Stimulated activated effector memory CD8-positive, alpha-beta T cell treated with anti-CD3 and anti-CD28 coated beads, Interleukin-12 subunit alpha, Interleukin-12 subunit beta, amount 100 ng/mL, for 72 hours (primary cell): ENCODE measurements at regions not wholly inside any gene's neighbourhood (a gene's known extent, or its start where the extent isn't known, plus 50 kb on each side); places are given as distances from the start of the nearest gene placed in this dataset.

Experiments
- ATAC-seq: fragments of 150-1000 bp; cut with Tn5 transposase; 2 replicates; pipeline ENCODE4 v1.10.0; 2021
- DNase-seq, 2 donors: peaks; one replicate each; pipeline ENCODE4 v3.0.0; 2021 to 2022; ENCODE audit warnings: low spot score in 2 of 2
- H3K27ac Mint-ChIP-seq: one replicate; pipeline ENCODE4 v1.8.0; 2022; ENCODE audit warnings: mild to moderate bottlenecking, mixed read lengths
- H3K36me3 Mint-ChIP-seq: one replicate; pipeline ENCODE4 v1.8.0; 2022; ENCODE audit warnings: mild to moderate bottlenecking, mixed read lengths
- H3K4me1 Mint-ChIP-seq: one replicate; pipeline ENCODE4 v1.8.0; 2022; ENCODE audit warnings: mixed read lengths
- H3K4me3 Mint-ChIP-seq: one replicate; pipeline ENCODE4 v1.8.0; 2022; ENCODE audit warnings: mild to moderate bottlenecking, mixed read lengths
- H3K9me3 Mint-ChIP-seq: one replicate; pipeline ENCODE4 v1.8.0; 2022; ENCODE audit warnings: mixed read lengths

DNA sequence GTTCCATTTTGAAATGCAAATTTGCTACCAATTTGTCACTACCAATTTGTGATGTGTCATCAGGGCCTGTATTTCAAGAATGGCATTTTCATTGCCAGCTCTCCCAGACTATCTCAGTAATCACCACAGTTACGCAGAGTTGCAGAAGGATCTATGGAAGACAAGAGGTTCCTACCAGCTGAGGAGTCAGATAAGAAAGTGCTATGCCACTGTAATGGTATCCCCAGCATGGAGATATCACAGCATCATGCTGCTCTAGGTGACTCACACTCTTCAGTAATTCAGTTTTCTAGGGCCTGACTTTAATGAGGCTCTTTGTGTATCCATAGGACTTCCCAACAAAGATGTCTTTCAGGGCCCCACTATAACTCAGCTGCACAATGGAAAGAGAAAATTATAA lies 490.3 kb downstream of the ARHGEF28 start:
- Mint-ChIP-seq H3K4me1 (no peaks in the 10 kb centered on the region), H3K36me3 (no peaks in the 10 kb centered on the region), H3K27ac (no peak overlapping the region), H3K4me3 (no peak overlapping the region), H3K9me3 (no peaks in the 10 kb centered on the region)
- ATAC-seq (no peak), DNase-seq (no peak)

DNA sequence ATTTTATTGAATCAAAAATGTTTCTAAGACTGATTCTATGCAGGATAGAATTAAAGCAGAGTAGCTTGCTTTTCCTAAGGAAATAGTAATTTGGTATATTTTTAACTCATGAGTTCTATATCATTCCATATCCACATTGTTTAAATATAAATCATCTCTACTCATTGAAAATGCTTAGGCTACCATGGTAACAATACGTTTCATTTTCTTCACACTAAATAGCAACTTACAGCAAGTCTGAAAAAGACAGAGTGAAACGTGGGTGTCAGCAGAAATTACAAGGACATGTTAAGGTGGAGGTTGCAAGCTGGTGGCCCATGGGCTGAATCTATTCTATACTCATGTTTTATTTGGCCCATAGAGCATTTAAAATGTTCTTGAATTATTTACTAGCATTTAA lies 487.9 kb downstream of the ARHGEF28 start:
- H3K4me1 Mint-ChIP-seq = no peaks in the 10 kb centered on the region

DNA sequence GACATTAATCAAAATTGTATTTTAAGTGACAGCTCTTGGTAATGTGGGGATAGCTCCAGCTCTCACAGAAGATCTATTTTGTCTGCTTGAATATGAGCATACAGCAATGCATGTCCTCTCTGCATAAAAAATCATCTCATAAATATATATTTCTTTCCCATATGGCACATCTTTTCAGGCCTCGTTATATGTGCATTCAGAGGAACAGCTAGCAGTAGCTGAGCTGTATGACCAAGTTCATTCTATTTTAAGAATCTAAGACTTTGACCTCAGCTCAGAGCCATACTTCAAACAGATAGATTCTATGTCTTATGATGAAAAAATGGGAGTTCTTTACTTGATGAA lies 487.2 kb downstream of the ARHGEF28 start:
- no peak overlapping the region for H3K27ac Mint-ChIP-seq
- H3K9me3 Mint-ChIP-seq = no peaks in the 10 kb centered on the region
- no peaks in the 10 kb centered on the region for H3K4me1 Mint-ChIP-seq
- no peak for DNase-seq
- H3K36me3 Mint-ChIP-seq = no peaks in the 10 kb centered on the region
- H3K4me3 Mint-ChIP-seq = no peak overlapping the region
- no peak for ATAC-seq

More for the DNA sequence above, 487.9 kb downstream of the ARHGEF28 start:
- Mint-ChIP-seq H3K4me3 (no peak overlapping the region), H3K36me3 (no peaks in the 10 kb centered on the region), H3K9me3 (no peaks in the 10 kb centered on the region), H3K27ac (no peak overlapping the region)
- no peak for DNase-seq
- ATAC-seq = no peak

DNA sequence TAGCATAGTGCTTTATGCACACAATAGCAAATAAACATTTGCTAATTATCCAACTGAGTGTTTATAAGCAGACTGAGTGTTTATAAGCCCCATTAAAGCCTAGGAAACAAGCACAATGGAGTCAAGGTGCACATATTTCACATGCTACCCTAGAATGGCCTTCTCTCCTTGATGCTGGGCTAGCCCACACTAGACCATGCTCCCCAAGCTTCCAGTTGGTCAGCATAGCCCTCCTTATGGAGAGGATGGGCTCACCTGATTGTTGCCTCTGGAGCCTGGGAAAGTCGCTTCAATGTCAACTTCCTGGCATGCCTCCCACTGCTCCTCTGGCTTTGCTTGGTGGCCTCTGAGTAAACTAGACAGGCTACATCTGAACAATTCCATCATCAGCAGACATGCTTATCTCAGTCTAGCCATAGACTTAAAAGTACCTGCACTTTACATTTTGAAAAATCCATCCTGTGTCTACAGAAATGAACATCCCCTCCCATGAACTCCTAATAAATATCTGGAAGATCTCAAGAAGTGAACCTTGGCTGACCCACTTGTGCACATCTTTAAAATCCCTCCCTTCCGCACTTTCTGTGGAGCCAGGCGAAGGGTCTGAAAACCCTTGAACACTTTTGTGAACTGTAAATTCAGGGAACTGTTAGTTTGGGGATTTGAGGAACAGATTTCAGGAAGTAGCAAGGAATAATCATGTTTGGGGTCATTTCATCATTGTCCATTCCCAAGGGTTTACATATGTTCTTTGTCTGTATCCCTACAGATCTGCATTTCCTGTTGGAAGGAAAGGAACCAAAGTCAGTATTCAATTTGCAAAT lies 486.6 kb downstream of the ARHGEF28 start:
- no peaks in the 10 kb centered on the region for H3K9me3 Mint-ChIP-seq
- ATAC-seq (no peak), DNase-seq (no peak)
- no peak overlapping the region for H3K4me3 Mint-ChIP-seq
- H3K4me1 Mint-ChIP-seq = no peaks in the 10 kb centered on the region
- H3K36me3 Mint-ChIP-seq = no peaks in the 10 kb centered on the region
- H3K27ac Mint-ChIP-seq = no peak overlapping the region

DNA sequence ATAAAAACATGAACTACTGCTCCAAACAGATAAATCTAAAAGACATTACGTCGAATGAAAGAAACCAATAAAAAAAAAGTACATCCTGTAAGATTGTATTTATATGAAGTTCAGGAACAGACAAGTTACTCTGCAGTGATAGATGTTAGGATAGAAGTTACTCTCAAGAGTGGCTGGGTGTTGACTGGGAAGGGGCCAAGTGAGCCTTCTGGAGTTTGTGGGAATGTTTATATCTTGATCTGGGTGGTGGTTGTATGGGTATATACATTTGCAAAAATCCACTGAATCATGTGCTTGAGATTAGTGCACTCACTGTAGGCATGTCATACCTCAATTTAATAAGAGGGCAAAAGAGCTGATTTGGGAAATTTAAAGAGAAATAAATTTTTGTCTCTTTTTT lies 485.8 kb downstream of the ARHGEF28 start:
- no peak overlapping the region for H3K4me3 Mint-ChIP-seq
- no peak for DNase-seq
- H3K4me1 Mint-ChIP-seq = no peaks in the 10 kb centered on the region
- no peak for ATAC-seq
- H3K36me3 Mint-ChIP-seq = no peaks in the 10 kb centered on the region
- no peak overlapping the region for H3K27ac Mint-ChIP-seq
- H3K9me3 Mint-ChIP-seq = no peaks in the 10 kb centered on the region

DNA sequence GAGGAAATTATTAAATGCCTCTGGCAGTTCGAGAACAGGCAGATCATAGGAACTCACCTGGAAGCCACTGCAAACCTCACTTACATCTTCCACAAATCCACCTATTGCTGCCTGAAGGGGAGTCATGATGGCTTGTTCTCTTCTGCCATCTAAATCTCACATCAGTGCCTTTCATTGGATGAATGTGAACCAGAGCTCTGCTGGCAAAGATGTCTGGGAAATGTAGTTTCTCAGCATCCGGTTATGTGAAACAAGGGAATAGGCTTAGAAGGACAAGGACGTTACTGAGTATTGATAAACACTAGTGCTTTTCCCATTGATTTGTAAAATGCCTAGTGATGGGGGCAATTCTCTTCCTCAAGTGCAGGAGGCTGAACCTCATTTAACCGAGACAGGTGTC lies 483.3 kb downstream of the ARHGEF28 start:
- ATAC-seq = no peak
- Mint-ChIP-seq H3K4me1 (no peaks in the 10 kb centered on the region), H3K9me3 (no peaks in the 10 kb centered on the region), H3K4me3 (no peak overlapping the region), H3K36me3 (no peaks in the 10 kb centered on the region), H3K27ac (no peak overlapping the region)
- no peak for DNase-seq

DNA sequence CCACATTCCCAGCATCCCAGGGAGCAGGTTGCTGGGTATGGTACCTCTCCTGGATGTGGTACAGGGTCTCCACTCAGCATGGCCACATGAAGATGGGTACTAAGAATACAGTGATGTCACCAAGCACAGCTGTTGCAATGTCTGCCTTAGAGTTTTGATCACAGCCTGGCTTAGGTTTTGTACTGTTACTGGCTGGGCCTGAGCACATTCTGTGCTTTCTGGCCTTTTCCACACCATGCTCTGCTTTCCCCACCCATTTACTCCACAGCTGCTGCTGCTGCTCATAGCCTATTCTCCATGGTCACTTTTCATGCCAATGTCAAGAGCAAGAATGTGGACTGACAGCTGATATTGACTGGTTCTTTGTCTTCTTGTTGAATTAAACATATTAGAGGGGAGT lies 481.9 kb downstream of the ARHGEF28 start:
- ATAC-seq (no peak), DNase-seq (no peak)
- no peaks in the 10 kb centered on the region for H3K36me3 Mint-ChIP-seq
- no peaks in the 10 kb centered on the region for H3K9me3 Mint-ChIP-seq
- no peaks in the 10 kb centered on the region for H3K4me1 Mint-ChIP-seq
- no peak overlapping the region for H3K4me3 Mint-ChIP-seq
- no peak overlapping the region for H3K27ac Mint-ChIP-seq

DNA sequence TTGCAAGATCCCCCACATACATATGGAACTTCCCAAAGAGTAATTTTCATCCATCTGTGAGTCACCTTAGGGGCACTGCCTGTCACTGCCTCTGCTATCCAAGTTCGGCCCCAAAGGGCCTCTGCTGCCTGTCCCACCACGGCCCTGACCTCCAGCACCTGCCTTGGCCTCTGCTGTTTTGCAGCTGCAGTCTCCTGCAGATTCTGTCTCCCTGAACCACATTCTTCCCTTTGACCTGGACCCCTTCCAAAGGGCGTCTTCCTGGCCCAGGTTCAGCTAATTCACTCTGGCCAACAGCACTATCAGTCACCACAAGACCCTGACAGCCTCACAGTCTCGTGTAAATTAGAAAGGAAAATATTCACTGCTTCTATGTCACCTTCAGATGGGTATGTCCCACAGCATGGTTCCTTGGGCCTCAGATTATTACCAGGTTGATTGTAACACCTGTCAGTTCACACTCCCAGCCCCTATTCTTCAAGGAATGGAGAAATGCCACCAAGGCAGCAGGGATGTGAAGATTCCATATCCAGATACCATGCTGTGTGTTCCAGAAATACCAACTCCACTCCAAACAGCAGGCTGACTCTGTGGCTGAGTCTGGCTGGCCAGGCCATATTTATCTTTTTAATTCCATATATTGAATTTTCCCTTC lies 479.3 kb downstream of the ARHGEF28 start:
- H3K4me1 Mint-ChIP-seq = no peaks in the 10 kb centered on the region
- H3K9me3 Mint-ChIP-seq = no peaks in the 10 kb centered on the region
- H3K36me3 Mint-ChIP-seq = no peaks in the 10 kb centered on the region
- ATAC-seq = no peak
- DNase-seq = no peak
- no peak overlapping the region for H3K4me3 Mint-ChIP-seq
- H3K27ac Mint-ChIP-seq = no peak overlapping the region

DNA sequence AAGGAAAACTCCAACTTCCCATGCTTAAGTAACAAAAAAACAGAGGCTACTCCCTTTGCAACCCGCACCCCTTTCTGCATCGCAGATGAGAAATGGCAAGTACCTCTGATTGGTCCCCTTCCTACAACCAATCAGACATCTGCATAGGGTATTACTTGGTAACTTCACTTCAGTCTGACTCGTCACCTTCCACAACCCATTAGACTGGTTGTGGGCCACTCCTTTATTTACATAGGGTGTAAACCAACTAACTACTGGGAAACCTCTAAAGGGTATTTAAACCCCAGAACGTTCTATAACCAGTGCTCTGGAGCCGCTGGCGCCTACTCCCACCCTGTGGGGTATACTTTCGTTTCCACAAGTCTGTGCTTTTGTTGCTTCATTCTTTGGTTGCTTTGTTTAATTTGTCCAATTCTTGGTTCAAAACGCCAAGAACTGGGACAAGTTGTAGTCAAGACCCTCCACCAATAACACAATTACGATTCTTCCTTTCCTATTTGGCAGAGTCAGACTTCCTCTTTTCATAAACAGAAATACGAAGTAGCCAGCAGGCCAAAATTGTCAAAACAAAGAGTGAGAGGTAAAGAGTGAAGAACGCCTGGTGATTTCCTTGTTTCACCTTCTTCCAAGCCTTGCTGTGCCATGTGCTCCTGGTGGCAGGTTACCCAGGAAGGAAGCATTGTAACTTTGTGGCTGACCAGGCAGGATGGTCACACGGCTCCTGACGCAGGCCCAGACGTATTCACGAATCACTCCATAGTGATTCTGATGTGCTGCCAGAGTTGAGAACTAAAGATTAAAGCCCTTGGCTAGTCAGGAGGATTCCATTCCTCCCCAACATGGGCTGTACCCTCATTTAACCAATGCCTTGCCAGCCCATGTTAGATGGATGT lies 477.4 kb downstream of the ARHGEF28 start:
- H3K9me3 Mint-ChIP-seq = peaks cover 5% of the 10 kb centered on the region
- H3K27ac Mint-ChIP-seq = no peak overlapping the region
- H3K4me3 Mint-ChIP-seq = no peak overlapping the region
- H3K36me3 Mint-ChIP-seq = no peaks in the 10 kb centered on the region
- DNase-seq (no peak), ATAC-seq (no peak)
- H3K4me1 Mint-ChIP-seq = no peaks in the 10 kb centered on the region

DNA sequence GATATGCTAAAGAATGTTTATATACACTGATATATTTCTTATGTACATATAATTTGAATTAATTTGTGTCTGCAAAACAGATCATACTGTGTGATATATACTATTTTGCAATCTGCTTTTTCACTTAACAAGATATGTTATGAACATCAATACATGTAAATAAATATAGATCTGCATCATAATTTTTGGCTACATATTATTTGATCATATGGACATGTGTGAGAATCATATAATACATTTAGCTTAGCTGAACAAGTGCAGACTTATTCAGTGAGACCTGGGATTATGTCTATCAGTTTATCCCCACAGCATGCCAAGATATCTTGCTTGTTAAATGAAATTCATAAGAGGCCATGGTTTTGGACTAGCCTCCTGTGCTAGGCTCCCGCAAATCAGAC lies 474.3 kb downstream of the ARHGEF28 start:
- no peak overlapping the region for H3K4me3 Mint-ChIP-seq
- H3K27ac Mint-ChIP-seq = no peak overlapping the region
- ATAC-seq = no peak
- H3K4me1 Mint-ChIP-seq = no peaks in the 10 kb centered on the region
- H3K36me3 Mint-ChIP-seq = no peaks in the 10 kb centered on the region
- no peak for DNase-seq
- peaks cover 5% of the 10 kb centered on the region for H3K9me3 Mint-ChIP-seq

DNA sequence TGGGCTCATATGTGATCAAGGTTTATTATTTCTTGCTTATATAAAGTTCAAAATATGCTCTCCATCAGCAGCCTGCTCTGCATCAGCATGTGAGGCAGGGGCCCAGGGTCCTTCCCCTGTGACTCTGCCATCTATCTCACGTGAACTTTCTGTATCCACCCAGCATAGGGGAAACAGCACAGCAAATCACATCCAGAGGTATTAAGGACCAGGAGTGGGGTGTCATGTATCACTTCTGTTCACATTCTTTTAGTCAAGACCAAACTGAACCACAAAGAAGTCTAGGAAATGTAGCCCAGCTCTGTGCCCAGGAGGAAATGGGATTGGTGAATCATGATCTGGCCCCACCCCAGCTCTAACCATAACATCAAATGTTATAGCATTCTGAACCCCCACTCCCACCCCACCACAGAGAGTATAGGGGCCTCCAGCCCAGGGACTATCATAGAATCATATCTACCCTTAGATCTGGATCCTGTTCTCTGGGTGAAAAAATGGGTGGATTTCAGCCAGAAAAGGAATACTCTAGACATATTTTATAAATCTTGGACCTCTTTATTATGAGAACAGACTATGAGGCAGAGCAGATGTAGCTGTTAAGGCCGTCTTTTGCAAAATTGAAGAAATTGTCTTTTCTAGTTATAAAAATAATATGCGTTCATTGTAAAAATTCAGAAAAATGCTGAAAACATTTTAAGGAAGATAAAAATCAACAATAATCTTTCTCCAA lies 473.7 kb downstream of the ARHGEF28 start:
- Mint-ChIP-seq H3K27ac (no peak overlapping the region), H3K4me1 (no peaks in the 10 kb centered on the region), H3K36me3 (no peaks in the 10 kb centered on the region), H3K9me3 (peaks cover 5% of the 10 kb centered on the region), H3K4me3 (no peak overlapping the region)
- ATAC-seq (no peak), DNase-seq (no peak)

DNA sequence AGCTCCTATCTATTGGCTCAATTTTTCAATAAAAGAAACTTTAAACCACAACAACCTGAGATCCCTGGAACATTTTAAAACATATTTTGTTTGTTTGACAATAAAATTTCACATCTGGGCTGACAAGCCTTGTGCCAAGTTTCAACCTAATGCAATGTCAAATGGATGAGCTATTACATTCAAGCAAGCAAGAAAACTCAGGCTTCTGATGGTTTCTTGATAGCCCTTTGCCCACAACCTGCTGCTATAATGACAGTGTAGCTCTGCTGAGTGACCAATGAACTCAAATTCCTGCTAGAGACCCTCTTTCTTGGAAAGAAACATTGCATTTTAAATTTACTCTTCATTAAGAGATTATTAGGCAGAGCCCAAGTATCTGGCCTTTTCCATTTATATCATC lies 472.9 kb downstream of the ARHGEF28 start:
- ATAC-seq (no peak), DNase-seq (no peak)
- Mint-ChIP-seq H3K4me3 (no peak overlapping the region), H3K36me3 (no peaks in the 10 kb centered on the region), H3K9me3 (peaks cover 5% of the 10 kb centered on the region), H3K4me1 (no peaks in the 10 kb centered on the region), H3K27ac (no peak overlapping the region)

DNA sequence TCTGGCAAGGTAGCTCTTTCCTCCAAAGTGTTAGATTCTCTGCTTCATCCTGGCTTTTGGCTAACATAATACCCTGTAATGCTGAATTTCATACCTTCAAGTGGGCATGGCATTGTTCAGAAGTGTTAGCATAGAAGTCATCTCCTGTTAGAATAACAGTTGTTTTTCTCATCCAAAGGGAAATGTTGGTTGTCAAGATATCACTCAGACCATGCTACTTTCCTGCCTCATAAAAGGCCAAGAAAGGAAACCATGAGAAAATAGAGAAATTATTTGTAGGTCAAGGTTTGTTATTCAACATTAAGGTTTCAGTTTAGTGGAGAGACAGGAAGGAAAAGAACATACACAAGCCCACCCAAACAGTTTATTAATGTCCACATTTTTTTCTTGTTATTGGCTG lies 472.5 kb downstream of the ARHGEF28 start:
- Mint-ChIP-seq H3K27ac (no peak overlapping the region), H3K4me3 (no peak overlapping the region), H3K4me1 (no peaks in the 10 kb centered on the region), H3K9me3 (peaks cover 5% of the 10 kb centered on the region), H3K36me3 (no peaks in the 10 kb centered on the region)
- no peak for ATAC-seq
- no peak for DNase-seq

DNA sequence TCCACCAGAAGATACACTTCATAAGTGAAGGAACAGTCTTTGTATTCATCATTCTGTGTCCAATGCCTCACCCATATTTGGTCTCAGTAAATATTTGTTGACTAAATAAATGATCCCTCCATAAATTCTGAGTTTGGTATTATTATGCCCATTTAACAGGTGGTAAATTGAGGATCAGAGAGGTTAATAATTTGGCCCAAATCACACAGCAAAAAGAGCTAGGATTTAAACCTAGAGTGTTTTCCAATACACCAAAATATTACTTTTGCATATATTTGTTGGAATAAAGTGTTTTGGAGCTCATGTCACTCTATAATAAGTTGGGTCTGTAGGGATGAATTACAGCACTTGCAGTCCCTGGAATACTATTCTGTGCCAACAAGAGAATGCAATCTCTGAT lies 470.3 kb downstream of the ARHGEF28 start:
- peaks cover 5% of the 10 kb centered on the region for H3K9me3 Mint-ChIP-seq
- H3K4me3 Mint-ChIP-seq = no peak overlapping the region
- no peaks in the 10 kb centered on the region for H3K36me3 Mint-ChIP-seq
- H3K4me1 Mint-ChIP-seq = no peaks in the 10 kb centered on the region
- H3K27ac Mint-ChIP-seq = no peak overlapping the region
- ATAC-seq (no peak), DNase-seq (no peak)

DNA sequence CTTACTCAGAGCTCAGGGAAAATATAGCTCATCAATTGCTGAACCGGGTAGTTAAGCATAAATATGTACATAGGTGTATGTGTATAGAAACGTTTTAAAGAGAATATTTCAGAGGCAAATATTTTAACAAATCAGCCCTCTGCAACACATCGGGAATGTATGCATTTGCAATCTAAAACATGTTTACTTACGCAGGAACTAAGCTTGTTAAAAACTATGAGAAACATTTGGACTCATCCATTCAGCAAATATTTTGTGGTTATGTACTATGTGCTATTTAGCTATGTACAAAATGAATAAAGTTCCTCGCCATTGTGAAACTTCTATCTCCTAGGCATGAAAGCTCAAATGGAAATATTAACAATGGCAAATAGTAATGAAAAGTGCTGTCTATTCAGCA lies 469.9 kb downstream of the ARHGEF28 start:
- H3K4me3 Mint-ChIP-seq = no peak overlapping the region
- no peak overlapping the region for H3K27ac Mint-ChIP-seq
- H3K4me1 Mint-ChIP-seq = no peaks in the 10 kb centered on the region
- DNase-seq = no peak
- H3K9me3 Mint-ChIP-seq = peaks cover 5% of the 10 kb centered on the region
- no peak for ATAC-seq
- H3K36me3 Mint-ChIP-seq = no peaks in the 10 kb centered on the region
